Stimulated activated CD4-positive, alpha-beta T cell treated with anti-CD3 and anti-CD28 coated beads, Interleukin-4, amount 100 ng/mL, for 48 hours (primary cell): ENCODE measurements at regions not wholly inside any gene's neighbourhood (a gene's known extent, or its start where the extent isn't known, plus 50 kb on each side); places are given as distances from the start of the nearest gene placed in this dataset.
"Not testable (repeated sequence)": the region's sequence is repeated elsewhere in the genome, so short reads cannot be mapped to it uniquely, and the experiment has no call there.

Experiments used
- DNase-seq, 2 donors: peaks; one replicate each; pipeline ENCODE4 v3.0.0-alpha.2; 2020; ENCODE audit warnings: low read depth in 2 of 2

DNA sequence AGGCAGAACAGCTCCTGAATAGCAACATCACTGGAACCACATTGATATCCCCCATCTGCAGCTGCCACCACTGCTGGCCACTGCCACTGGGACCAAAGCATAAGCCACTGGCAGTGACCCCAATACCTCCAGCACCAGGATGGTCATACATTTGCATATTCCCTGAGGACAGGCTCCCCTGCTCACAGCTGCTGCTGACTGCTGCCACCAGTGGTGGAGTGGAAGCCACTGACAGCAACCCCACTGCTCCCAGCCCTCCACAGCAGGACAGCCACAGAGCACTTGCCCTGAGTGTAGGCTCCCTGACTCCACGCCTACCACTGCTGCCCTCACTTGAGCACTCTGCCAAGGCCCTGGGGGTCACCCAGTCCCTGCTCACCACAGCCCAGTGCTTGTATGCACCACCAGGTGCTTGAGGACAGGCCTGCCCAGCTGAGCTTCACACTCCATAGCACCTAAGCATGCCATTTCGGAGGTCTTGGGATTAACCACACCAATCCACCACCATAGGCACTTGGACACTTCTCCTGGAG is 327.4 kb upstream of the RPS23 start:
- DNase-seq = no peak

DNA sequence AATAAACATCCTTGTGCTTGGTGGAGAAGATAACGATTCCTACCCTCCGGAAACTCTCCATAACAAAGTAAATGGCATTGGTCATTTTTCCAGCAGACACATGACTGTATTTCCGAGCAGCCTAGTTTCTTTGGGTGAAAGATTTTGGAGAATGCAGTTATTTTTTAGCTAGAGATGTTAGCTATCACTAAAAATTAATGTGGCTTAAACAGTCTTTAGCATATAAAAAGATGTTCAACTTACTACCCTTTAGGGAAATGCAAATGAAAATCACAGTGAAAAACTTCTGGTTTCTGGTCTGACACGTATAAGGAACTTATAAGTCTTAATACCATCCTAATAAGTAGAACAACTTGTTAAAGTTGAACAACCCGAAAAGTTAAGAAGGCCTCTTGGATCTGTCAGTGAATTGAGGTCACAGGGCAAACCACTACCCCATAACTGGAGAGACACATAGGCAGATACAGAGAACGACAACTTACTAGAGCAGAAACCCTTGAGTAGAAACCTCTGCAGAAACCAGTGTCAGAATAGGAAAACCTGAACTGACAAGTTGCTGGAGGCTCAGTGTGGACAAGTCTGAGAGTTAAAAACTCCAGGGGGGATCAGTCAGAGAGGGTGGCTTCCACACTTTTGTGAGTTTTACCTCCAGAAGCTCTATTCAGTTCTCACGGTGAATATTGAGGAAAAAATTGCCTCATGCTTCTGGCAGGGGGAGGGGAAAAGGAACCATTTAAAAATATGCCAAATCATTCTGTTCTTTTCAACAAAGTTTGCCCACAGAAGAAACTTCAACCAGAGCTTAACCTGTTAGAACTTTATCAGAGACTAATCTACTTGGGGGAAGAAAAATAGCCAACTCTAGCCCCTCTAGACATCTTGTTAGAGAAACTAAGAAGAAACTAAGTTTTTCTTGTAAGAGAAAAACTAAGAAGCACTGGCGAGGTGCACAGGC is 325.2 kb upstream of the RPS23 start:
- no peak for DNase-seq

DNA sequence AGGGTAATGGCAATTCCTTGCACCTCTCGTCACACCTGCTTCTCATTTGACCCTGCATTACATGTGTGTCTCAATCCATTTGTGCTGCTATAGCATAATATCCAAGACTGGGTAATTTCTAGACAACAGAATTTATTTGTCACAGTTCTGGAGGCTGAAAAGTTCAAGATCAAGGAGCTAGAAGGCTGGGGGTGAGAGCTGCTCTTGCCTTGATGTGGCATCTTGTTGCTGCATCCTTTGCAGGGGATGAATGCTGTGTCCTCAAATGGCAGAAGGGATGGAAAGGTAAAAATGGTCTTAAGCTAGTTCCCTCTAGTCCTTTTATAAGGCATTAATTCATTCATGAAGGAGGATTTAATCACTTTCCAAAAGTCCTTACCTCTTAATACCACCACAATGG is 323.7 kb upstream of the RPS23 start:
- no peak for DNase-seq

DNA sequence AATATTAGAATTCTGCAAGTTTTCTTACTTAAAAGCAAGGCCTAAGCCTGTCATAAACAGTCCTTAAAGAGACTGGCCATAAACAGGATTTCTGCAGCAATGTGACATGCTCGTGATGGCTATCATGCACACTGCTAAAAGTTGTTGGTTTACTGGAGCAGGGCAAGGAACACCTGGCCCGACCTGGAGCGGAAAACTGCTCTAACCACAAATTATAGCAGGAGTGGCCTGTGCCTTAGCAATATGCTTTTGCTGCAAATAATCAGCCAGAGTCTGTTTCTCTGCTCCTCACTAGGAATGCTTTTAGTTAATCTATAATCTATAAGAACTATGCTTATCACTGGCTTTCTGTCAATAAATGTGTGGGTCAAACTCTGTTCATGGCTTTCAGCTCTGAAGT is 322.9 kb upstream of the RPS23 start:
- no peak for DNase-seq

DNA sequence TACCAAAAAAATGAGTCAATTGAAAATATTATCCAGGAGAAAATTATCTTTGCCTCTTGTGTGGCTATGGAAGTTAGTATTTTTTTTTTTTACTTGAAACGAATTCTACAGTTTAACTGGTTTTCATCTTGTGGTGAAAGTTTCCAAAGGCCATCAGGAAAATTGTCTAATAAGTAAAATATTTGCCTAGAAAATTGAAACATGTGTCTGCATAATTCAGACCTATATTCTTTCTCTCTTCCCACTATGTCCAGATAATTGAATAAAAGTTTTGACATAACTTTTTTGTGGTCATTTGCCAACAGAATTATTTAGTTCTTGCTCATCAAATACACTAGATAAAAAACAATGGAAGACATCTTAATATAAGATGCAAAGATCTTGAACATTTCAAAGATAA is 321.5 kb upstream of the RPS23 start:
- DNase-seq = no peak

DNA sequence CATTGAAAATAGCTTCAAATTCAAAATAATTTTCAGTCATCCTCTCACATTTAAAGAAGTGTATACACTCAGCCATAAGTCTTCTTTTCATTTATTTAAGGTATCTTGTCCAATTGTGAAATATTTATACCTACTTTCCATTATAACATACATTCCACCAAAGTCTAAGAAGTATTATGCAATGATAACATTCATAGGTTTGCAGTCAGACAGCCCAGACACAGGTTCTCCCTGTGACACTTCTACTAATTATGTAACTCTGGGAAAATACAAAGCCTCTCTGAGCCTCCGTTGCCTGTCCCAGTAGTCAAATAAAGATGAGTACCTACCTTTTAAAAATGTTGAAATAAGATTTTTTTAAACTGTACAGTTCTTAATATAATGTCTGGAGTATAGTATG is 320.9 kb upstream of the RPS23 start:
- no peak for DNase-seq

DNA sequence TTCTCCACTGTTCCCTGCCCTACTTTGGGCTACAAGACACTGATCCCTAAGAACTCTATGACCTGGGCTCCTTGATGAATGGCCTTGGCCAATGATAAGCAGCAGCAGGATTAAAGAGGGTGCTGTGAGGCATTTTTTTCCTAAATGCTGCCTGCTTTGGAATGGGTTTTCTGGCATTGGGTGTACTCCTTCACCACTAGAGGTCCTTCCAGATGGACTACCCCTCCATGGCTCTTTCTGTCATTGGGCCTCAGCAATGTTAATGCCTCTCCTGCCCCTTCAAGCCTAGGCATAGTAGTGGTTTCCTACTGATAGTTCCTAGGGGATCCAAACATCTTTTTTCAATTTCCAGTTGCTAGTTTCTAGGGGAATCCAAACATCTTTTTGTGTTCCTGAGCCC is 319.3 kb upstream of the RPS23 start:
- DNase-seq = no peak

DNA sequence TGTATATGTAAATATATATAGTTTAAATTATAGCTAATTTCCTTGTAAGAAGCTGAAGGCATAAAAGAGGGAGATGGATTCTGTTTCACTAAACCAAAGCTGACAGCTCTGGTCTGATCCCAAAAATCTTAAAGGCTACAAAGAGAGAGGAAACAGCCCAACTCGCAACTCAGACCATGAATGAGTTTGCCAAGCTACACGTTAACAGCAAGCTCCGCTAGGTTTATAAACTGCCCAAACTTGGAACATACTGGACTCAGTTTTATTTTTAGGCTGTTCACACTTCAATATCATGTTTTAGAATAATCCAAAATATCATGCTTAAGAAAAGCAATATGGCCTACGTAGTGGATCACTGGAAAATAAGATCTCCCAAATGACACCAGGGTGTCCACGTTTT is 318.3 kb upstream of the RPS23 start:
- no peak for DNase-seq

DNA sequence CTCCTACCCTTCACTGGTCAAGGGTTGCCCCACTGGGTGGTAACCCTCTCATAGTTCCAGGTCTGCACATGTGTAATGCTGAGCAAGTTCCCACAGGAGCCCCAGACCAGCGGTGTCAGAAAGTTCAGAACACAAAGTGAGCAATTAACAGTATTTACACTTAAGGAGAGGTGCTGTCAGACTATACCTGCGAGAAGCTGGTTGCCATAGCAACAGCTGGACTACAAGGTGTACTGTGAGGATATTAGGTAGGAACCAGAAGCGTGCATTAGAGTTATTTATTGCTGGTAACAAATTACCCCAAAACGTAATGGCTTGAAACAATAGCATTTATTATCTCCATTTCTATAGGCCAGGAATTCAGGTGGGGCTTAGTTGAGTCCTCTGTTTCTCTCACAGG is 317.0 kb upstream of the RPS23 start:
- no peak for DNase-seq

DNA sequence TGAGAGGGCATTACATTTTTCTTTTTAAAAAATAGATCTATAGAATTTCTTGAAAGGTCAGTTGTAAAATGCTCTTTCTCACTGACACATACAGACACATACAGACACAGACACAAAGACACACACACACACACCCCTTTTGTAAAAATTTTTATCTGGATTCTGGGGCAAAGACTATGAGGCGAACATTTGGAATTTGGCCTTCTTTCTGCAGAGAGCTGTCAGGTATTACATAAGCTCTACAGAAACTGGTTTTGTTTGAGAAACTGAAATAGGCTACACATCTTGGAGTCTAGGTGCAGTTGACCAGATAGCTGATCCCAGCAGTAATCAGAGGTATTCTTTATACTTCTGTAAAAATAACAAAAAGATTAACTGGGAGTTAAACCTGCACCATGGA is 315.9 kb upstream of the RPS23 start:
- DNase-seq = no peak

DNA sequence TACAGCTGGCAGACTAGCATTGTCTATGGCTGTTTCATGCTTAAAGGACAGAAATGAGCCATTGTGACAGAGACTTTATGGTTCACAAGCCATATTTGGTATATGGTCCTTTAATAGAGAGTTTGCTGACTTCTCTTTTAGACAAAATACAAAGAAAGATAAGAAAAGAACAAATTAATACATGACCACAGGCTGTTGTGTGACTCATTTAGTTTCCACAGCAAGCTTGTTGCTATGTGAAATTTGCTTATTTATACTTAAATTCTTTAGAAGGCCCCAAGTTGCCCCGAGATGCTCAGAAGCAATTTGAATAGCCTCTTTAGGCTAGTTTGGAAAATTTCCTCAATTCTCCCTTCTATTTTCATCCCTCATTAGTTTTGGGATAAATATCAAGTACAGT is 315.3 kb upstream of the RPS23 start:
- DNase-seq = no peak

DNA sequence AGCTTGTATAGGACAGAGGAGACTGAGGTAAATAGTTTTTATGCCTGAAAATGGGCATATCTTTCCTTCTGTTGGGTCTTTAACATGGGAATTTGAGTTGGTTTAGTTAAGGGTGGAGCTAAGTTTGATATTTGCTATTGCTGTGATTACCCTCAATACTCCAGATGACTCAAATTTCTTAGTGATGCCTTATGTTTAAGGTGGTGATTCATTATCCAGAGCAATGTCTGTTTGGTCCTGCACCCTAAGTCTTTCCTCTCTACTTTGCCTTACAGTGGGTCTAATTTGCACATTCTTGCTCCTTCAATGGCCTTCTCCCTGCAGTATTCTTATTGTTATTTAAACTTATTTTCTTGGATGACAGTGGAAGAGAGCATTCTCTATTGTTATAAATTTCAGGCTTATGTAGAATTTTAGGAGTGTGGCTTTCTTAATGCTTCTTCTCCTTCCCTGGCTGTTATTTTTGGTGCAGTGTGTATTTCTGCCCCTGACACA is 312.9 kb upstream of the RPS23 start:
- DNase-seq = no peak

DNA sequence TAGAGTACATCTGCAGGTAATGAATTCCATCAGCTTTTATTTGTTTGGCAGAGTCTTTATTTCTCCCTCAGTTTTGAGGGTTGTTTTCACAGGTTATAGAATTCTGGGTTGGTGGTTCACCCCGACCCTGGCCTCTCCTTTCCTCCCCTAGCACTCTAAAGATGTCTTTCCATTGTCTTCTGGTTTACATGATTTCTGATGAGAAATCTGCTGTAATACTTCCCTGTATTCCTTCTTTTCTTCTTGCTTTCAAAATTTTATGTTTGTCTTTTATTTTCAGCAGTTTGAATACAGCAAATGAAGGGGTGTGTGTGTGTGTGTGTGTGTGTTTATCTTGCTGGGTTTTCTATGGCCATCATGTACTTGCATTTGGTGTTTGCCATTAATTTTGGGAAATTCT is 312.0 kb upstream of the RPS23 start:
- no peak for DNase-seq

DNA sequence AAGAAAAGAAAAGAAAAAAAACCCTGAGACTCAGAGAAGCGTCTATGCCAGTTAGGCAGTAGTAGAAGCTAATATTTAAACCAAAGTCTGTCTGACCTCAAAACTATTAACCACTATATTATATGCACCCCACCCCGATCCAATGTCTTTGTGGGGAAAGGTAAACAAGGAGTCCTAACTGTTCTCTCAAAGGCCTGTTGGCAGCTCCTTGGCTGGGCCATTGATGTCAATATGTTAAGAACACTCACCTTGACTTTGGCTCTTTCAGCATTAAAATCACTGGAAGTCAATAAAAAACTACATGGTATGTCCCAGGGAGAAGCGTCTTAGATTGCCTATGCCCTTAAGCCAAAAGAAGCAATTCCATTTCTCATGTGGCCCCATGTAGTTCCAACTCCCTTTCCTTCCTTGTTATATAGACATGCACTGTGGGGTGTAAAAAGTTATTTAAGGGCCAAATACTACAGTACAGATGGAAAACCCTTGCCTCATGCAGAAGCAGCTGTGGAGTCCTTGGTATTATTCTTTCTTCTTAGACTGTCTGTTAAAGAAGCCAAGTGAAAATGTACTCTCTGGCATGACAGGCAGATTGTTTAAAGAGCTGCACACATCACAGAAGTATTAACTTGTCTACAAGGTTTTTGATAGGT is 308.6 kb upstream of the RPS23 start:
- DNase-seq = no peak

DNA sequence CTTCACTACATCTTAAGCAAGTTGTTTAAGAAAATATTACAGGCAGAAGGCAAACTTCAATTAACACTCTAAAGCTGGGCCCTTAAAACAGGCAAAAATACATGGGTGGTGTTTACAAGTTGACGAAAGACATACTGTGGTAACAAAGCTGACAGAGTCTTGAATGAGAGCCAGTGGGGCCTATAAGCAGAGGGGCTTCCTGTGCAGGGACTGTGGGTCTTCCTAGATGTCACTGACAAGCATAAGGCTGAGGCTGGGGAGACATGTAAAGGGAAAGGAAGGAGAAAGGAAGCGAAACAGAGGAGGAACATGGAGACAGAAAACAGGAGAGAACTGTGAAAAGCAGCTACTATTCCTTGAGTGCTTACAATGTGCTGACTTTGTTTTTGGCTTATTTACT is 308.0 kb upstream of the RPS23 start:
- DNase-seq = no peak

DNA sequence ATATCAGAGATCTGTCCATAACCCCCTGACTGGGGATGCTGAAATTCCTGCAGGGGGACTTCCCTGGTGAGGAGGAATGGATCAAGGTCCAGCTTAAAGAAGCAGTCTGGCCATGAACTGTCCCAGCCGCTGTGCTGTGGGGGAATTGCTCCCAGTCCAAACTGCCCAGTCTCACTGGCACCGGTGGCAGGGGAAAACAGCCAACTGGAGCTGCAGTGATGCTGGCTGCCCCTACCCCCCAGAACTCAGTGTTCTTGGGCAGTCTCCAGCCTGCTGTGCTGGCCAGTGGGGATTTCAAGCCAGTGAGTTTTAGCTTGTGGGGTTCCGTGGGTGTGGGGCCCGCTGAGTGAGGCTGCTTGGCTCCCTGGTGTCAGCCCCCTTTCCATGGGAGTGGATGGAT is 306.5 kb upstream of the RPS23 start:
- DNase-seq = no peak

DNA sequence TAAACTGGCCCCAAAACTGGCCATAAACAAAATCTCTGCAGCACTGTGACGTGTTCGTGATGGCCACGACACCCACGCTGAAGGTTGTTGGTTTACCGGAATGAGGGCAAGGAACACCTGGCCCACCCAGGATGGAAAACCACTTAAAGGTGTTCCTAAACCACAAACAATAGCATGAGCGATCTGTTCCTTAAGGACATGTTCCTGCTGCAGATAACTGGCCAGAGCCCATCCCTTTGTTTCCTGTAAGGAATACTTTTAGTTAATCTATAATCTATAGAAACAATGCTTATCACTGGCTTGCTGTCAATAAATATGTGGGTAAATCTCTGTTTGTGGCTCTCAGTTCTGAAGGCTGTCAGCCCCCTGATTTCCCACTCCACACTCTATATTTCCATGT is 305.2 kb upstream of the RPS23 start:
- not testable (repeated sequence) for DNase-seq

DNA sequence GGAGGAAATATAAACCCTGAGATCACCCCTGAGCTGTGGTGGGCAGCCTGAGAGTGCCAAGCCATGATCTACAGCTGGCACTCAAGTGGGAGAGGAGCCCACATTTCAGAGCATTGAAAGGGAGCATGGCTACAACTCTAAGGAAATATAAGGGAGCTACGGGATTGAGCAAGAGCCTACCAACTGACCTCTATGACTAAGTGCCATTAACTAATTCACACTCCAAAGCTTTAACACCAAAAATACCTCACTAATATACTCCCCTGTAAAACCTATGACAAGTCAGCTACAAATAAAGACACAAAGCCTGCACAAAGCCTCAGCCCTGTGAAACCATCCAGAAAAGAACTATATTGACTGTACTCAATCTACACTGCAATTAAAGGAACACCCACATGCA is 286.8 kb upstream of the RPS23 start:
- DNase-seq = no peak

DNA sequence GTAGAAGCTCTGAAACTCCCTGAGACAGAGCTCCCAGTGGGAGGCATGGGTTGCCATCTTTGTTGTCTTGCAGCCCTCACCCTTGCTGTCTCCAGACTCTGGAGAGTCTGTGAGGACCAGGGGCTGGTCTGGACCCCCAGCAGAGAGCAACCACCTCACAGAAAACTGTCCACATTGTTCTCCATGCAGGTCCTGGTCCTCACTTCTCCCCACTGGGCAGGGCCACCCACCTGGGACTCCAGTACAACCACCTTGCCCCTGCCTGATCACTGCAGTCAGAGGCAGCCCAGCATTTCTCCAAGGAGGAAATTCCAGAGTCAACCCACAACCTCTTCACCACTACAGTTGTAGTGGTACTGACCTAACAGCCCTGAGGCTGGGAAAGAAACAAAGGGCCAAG is 285.6 kb upstream of the RPS23 start:
- no peak for DNase-seq

DNA sequence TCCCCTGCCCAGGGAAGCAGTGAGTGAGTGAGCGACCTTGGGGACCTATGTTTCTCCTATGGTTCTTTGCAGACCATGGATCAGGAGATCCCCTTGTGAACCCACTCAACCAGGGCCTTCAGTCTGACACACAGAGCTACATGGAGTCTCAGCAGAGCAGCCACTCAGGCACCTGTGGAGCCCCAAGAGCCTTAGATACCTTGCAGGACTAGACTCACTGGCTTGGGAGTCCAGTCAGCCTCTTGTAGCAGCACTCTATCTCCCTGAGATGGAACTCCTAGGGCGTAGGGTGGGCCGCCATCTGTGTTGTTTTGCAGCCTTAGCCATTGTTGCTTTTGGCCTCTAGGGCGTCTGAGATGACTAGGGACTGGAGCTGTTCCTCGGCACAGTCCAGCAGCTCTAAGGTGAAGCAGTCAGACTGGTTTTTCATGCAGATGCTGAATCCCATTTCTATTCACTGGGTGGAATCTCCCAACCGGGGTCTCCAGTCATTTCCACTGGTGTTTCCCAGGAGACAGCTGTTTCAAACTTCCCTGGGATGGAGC is 284.6 kb upstream of the RPS23 start:
- no peak for DNase-seq

DNA sequence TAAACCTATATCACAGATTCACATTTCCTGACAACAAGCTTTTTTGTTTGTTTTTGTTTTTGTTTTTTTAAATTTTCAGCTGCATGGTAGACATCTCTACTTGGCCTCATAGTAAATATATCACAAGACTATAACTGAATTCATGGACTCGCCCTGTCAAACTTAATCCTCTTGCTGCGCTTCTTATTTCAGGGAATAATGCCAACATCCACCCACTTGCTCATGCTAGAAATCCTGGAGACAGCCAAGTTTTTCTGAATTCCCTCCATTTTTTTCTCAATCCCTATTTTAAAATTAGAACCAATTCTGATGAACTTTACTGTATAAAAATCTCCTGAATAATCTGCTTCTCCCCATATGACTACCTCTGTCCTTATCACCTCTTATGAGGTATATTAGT is 283.6 kb upstream of the RPS23 start:
- no peak for DNase-seq

DNA sequence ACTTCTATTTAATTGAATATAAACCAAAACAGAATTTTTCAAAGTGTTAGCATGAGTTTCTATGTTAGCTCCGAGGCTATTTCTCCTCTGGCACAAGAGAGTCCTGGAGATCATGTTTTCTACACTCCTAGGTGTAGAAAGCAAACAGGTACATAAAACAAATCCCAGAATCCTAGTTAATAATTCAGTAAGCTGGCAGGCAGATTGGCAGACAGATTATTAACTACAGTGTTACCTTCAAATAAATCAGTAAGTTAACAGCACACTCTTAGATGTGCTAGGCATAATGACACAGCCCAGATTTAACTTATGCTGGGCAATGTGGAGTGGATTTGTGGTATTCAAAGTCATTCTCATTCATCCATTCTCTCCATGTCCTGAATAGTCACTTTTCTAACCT is 282.8 kb upstream of the RPS23 start:
- no peak for DNase-seq

DNA sequence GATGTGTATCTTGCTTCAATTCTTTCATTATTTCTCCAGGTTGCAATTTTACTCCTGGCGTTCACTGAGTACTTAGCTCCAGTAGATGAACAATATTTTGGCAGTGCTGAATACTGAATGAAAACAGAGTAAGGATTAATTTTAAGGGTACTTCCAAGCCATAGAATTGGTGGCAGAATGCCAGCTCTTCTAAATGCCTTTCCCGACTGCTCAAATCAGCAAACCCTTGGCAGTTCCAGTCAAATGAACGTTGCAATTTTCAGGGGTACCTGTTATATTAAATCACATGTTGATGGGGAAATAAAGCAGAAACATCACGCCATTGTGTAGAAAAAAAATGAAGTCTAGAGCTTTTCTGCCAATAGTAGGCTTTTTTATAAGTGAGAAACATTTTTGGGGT is 282.4 kb upstream of the RPS23 start:
- DNase-seq = no peak
